ENCODE measurements at regions not wholly inside any gene's neighbourhood (a gene's known extent, or its start where the extent isn't known, plus 50 kb on each side); places are given as distances from the start of the nearest gene placed in this dataset.

DNA sequence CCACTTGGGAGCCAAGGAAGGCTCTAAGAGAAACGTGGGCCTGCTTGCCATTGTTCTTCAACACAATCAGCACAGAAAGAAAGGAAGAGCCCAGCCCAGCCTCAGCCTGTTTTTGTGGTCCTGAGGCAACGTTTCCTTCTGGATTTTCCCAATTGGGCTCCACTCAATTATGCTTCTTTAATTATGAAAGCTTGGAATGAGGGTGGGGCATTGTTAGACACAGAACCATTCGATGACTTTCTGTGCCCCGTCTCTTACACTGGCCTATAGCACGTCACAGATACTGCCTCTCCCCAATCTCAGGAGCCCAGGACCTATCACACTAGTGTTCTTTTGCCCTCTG is 207.4 kb downstream of the ZFP36L2 start:
- Histone ChIP-seq H3K79me2 (ENCODE audit: control insufficient read depth, low read length) (no peaks in the 10 kb centered on the region), H3K9me3 (ENCODE audit: control insufficient read depth, insufficient read depth, low read length) (peaks cover 8% of the 10 kb centered on the region), H3K27me3 (ENCODE audit: control insufficient read depth, low read length) (peaks cover 5% of the 10 kb centered on the region; the same call in 1 of the 2 replicates), H3K4me2 (ENCODE audit: low read length) (no peak overlapping the region), H3K36me3 (ENCODE audit: control insufficient read depth, low read length) (no peaks in the 10 kb centered on the region), H3K4me1 (ENCODE audit: control insufficient read depth, low read length) (no peaks in the 10 kb centered on the region), H3K27ac (ENCODE audit: low read depth, low read length) (no peak overlapping the region), H3K9me2 (replicated peaks; ENCODE audit: control insufficient read depth, low read length) (no peaks in the 10 kb centered on the region), H3K4me3 (ENCODE audit: low read length) (no peak overlapping the region), H4K20me1 (ENCODE audit: control insufficient read depth, insufficient read depth, low read depth, low read length) (no peaks in the 10 kb centered on the region), H3F3A (ENCODE audit: control insufficient read depth, insufficient read depth) (no peaks in the 10 kb centered on the region)
- no peak for TF ChIP-seq EZH2phosphoT487 (IDR thresholded peaks at IDR 0.05; ENCODE audit: borderline replicate concordance, low read length)

- H3K79me2 ChIP-seq (ENCODE audit: control insufficient read depth, low read length) = no peaks in the 10 kb centered on the region
- H3K4me3 ChIP-seq (ENCODE audit: low read length) = no peak overlapping the region
- no peaks in the 10 kb centered on the region for H3K9me2 ChIP-seq (replicated peaks; ENCODE audit: control insufficient read depth, low read length)
- no peaks in the 10 kb centered on the region for H3F3A ChIP-seq (ENCODE audit: control insufficient read depth, insufficient read depth)
- no peaks in the 10 kb centered on the region for H3K4me1 ChIP-seq (ENCODE audit: control insufficient read depth, low read length)
- TF ChIP-seq EZH2phosphoT487 (IDR thresholded peaks at IDR 0.05; ENCODE audit: borderline replicate concordance, low read length) = no peak
- no peak for TF ChIP-seq CTCF (IDR thresholded peaks at IDR 0.05; ENCODE audit: low read depth, low read length, poor library complexity, severe bottlenecking)
- no peak overlapping the region for H3K27ac ChIP-seq (ENCODE audit: low read depth, low read length)
- peaks cover 8% of the 10 kb centered on the region for H3K9me3 ChIP-seq (ENCODE audit: control insufficient read depth, insufficient read depth, low read length)
- H4K20me1 ChIP-seq (ENCODE audit: control insufficient read depth, insufficient read depth, low read depth, low read length) = no peaks in the 10 kb centered on the region
- H3K4me2 ChIP-seq (ENCODE audit: low read length) = no peak overlapping the region
- H3K27me3 ChIP-seq (ENCODE audit: control insufficient read depth, low read length) = peaks cover 7% of the 10 kb centered on the region; the same call in 1 of the 2 replicates
- no peaks in the 10 kb centered on the region for H3K36me3 ChIP-seq (ENCODE audit: control insufficient read depth, low read length)
Measured at GRCh38 chr2:43018179-43019024, 208.0 kb downstream of the ZFP36L2 start.

GRCh38 chr2:43013821-43014345 is 212.5 kb downstream of the ZFP36L2 start:
- no peaks in the 10 kb centered on the region; the same call in 1 of the 2 replicates for H3K9me3 ChIP-seq (ENCODE audit: control insufficient read depth, insufficient read depth, low read length)
- TF ChIP-seq CTCF (IDR thresholded peaks at IDR 0.05; ENCODE audit: low read depth, low read length, poor library complexity, severe bottlenecking) (no peak), EZH2phosphoT487 (IDR thresholded peaks at IDR 0.05; ENCODE audit: borderline replicate concordance, low read length) (no peak)
- no peaks in the 10 kb centered on the region for H3F3A ChIP-seq (ENCODE audit: control insufficient read depth, insufficient read depth)
- H3K36me3 ChIP-seq (ENCODE audit: control insufficient read depth, low read length) = no peaks in the 10 kb centered on the region
- no peak overlapping the region for H3K27ac ChIP-seq (ENCODE audit: low read depth, low read length)
- no peak overlapping the region for H3K4me2 ChIP-seq (ENCODE audit: low read length)
- H4K20me1 ChIP-seq (ENCODE audit: control insufficient read depth, insufficient read depth, low read depth, low read length) = no peaks in the 10 kb centered on the region
- H3K9me2 ChIP-seq (replicated peaks; ENCODE audit: control insufficient read depth, low read length) = no peaks in the 10 kb centered on the region
- no peaks in the 10 kb centered on the region for H3K4me1 ChIP-seq (ENCODE audit: control insufficient read depth, low read length)
- H3K27me3 ChIP-seq (ENCODE audit: control insufficient read depth, low read length) = peaks cover 7% of the 10 kb centered on the region; the same call in 1 of the 2 replicates
- no peak overlapping the region for H3K4me3 ChIP-seq (ENCODE audit: low read length)
- no peaks in the 10 kb centered on the region for H3K79me2 ChIP-seq (ENCODE audit: control insufficient read depth, low read length)

DNA sequence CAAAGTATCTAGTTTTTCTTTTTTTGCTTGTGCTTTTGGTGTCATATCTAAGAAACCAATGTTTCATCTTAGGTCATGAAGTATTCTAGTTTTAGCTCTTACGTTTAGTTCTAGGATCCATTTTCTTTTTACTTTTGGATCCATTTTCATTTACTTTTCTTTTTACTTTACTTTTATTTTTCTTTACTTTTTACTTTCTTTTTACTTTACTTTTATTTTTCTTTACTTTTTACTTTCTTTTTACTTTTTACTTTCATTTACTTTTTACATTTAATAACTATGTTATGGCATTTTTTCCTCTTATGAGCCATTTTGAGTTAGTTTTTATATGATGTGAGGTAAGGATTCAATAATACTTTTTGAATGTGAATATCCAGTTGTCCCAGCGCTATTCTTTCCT is 213.4 kb downstream of the ZFP36L2 start:
- H3K27ac ChIP-seq (ENCODE audit: low read depth, low read length) = no peak overlapping the region
- H3K27me3 ChIP-seq (ENCODE audit: control insufficient read depth, low read length) = peaks cover 7% of the 10 kb centered on the region; the same call in 1 of the 2 replicates
- no peaks in the 10 kb centered on the region; the same call in 1 of the 2 replicates for H3K9me3 ChIP-seq (ENCODE audit: control insufficient read depth, insufficient read depth, low read length)
- H3K36me3 ChIP-seq (ENCODE audit: control insufficient read depth, low read length) = no peaks in the 10 kb centered on the region
- no peak overlapping the region for H3K4me3 ChIP-seq (ENCODE audit: low read length)
- no peaks in the 10 kb centered on the region for H3F3A ChIP-seq (ENCODE audit: control insufficient read depth, insufficient read depth)
- no peak overlapping the region for H3K4me2 ChIP-seq (ENCODE audit: low read length)
- no peaks in the 10 kb centered on the region for H3K4me1 ChIP-seq (ENCODE audit: control insufficient read depth, low read length)
- no peak for TF ChIP-seq CTCF (IDR thresholded peaks at IDR 0.05; ENCODE audit: low read depth, low read length, poor library complexity, severe bottlenecking)
- TF ChIP-seq EZH2phosphoT487 (IDR thresholded peaks at IDR 0.05; ENCODE audit: borderline replicate concordance, low read length) = no peak
- H4K20me1 ChIP-seq (ENCODE audit: control insufficient read depth, insufficient read depth, low read depth, low read length) = no peaks in the 10 kb centered on the region
- H3K79me2 ChIP-seq (ENCODE audit: control insufficient read depth, low read length) = no peaks in the 10 kb centered on the region
- no peaks in the 10 kb centered on the region for H3K9me2 ChIP-seq (replicated peaks; ENCODE audit: control insufficient read depth, low read length)
